ENCODE measurements at regions not wholly inside any gene's neighbourhood (a gene's known extent, or its start where the extent isn't known, plus 50 kb on each side); places are given as distances from the start of the nearest gene placed in this dataset.
"Not testable (repeated sequence)": the region's sequence is repeated elsewhere in the genome, so short reads cannot be mapped to it uniquely, and the experiment has no call there.

DNA sequence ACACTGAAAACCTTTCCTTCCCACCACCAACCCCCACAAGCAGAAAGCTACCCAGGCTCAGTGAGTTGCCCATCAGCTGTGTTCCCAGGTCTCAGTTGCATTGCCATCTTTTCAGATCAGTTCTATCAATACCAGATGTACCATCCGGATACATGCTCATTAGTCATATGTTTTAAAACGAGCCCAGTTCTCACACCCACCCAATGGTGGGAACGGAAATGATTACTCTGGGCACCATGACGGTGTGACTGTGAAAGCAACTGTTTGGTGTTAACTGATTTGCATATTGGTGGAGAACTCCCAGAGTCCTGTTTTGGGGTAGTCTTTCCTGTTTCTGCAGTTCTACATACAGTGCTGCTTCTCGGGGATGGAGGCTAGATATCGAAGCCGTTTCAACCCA is 212.3 kb downstream of the TRIM36 start:
- no peak for DNase-seq (ENCODE audit: low read depth in 4 of 4, low spot score in 2 of 4)

DNA sequence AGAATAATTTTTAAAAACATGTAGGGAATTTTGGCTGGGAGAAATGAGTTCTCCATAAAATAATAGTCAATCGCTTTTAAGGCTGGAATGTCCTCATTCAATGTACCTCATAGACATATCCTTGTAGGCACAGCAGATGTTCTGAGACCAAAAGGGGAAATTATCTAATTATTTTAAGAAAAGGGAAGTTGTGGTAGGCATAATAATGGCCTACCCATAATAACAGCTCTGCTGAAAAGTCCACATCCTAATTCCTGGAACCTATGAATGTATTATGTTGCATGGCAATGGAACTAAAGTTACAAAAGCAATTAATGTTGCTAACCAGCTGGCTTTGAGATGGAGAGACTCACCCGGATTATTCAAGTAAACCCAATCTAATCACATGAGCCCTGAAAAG is 216.1 kb downstream of the TRIM36 start:
- DNase-seq (ENCODE audit: low read depth in 4 of 4, low spot score in 2 of 4): no peak

DNA sequence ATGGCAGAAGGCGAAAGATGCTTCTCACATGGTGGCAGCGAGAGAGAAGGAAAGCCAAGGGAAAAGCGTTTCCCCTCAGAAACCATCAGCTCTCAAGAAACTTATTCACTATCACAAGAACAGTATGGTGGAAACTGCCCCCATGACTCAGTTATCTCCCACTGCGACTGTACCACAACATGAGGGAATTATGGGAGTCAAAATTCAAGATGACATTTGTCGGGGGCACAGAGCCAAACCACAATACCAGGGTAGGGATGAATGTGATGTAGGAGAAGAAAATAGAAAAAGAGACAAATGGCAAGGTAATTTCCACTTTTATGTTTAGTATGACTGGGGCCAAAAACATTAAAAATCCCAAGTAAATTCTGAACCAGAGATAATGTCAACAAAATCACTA is 216.8 kb downstream of the TRIM36 start:
- DNase-seq (ENCODE audit: low read depth in 4 of 4, low spot score in 2 of 4): no peak

DNA sequence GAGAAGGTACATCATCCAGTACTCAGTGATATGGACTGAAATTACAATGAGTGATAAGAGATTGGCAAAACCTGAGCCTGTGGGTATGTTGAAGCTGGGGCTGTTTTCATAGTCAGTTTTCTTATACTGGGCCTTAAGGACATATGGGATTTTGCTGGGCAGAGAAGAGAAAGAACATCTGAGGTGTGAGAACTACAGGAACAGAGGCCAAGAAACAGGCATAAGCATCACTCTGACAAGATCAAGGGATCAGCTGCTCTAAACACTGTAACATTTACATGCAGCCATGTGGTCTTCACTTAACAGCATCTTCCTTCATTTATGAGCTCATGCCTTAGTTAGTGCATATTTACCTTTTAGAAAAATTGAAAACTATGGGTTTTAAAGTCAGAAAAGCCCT is 220.0 kb downstream of the TRIM36 start:
- DNase-seq (ENCODE audit: low read depth in 4 of 4, low spot score in 2 of 4): no peak

DNA sequence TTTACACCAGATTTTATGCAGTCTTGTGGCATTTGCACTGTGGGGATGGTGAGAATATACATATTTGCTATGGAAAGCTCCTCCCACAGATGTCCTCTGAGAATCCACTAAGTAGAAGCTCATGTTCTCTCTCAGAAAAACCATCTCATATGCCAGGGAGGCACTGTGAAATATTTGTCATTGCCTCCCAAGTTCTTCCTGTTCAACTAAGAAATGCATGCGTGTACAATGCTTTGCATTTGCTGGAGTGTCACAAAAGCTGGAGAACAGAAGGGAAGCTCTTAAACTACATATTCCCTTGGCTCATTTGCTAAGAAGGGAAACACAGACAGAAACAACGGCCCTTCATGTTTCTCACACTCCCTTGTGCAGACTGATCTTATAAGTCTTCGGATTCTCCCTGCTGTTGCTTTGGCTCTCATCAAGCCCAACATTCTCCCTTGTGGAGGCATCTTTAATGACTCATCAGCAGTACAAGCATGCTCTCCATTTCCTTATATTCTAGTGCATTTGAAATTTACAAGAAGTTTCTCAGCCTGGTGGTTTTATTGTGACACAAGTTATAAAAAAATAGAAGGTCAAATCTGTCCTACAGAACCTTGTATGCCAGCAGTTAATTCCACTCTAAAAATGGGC is 220.6 kb downstream of the TRIM36 start:
- DNase-seq (ENCODE audit: low read depth in 4 of 4, low spot score in 2 of 4): no peak

DNA sequence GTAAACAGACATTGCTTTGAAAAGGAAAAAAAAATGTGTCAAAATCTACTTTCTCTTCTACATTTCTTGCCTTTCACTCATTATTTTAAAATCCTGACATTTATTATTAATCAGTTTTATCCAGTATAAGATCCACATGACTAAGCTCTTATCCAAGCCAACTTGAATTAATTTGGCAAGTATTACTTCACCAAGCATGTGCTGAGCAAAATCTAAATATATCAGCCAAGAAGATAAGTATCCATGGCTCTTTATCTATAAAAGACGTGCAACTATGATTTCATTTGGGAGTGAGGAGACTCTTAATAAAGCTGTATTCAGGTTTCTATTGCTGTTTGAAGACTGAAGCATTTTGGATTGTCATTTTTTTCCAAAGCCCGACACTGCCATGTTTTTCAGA is 221.3 kb downstream of the TRIM36 start:
- no peak for DNase-seq (ENCODE audit: low read depth in 4 of 4, low spot score in 2 of 4)

DNA sequence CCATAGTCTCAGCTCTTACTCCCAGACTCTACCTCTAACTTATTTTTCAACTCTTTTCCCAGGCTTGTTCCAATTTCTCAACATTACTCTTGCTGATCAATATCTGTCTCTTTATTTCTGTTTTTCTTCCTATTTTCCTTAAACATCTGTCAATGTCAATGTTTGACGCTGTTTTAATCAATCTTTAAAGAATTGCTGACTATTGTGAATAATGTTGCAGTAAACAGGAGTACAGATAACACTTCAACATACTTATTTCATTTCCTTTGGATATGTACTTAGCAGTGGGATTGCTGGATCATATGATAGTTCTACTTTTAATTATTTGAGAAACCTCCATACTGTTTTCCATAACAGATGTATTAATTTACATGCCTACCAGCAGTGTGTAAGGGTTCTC is 229.0 kb downstream of the TRIM36 start:
- DNase-seq (ENCODE audit: low read depth in 4 of 4, low spot score in 2 of 4): no peak

DNA sequence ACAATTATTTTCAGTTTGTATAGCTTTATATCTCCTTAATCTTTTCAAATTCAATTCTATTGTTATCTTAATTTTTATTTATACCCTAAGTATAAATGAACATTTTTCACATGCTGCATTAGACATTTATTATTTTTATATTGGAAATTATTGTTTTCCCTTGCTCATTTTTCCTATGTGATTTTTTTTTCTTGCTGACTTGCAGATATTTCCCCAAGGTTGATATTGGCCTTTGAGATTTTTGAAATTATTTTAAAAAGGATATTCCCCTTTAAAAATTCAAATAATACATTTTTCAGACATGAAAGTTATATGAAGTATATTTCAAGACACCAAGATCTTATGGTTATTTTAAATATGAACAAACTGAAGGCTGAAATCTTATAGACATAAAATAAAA is 234.2 kb downstream of the TRIM36 start:
- no peak for DNase-seq (ENCODE audit: low read depth in 4 of 4, low spot score in 2 of 4)

DNA sequence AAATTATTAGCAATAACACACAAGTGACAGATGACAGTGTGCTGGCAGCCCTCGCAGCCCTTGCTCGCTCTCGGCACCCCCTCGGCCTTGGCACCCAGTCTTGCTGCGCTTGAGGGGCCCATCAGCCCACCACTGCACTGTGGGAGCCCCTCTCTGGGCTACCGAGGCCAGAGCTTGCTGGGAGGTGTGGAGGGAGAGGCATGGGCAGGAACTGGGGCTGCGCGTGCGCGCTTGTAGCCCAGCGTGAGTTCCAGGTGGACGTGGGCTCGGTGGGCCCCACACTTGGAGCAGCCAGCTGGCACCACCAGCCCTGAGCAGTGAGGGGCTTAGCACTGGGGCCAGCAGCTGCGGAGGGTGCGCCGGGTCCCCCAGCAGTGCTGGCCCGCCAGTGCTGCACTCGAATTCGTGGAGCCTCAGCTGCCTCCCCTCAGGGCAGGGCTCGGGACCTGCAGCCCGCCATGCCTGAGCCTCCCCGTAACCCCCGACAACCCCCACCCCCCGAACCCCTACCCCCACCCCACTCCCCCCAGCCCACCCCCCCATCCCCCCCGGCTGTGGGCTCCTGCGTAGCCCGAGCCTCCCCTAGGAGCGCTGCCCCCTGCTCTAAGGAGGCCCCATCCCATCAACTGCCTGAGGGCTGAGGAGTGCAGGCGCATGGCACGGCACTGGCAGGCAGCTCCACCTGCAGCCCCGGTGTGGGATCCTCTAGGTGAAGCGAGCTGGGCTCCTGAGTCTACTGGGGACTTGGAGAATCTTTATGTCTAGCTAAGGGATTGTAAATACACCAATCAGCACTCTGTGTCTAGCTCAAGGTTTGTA is 240.9 kb downstream of the TRIM36 start:
- no peak for DNase-seq (ENCODE audit: low read depth in 4 of 4, low spot score in 2 of 4)

DNA sequence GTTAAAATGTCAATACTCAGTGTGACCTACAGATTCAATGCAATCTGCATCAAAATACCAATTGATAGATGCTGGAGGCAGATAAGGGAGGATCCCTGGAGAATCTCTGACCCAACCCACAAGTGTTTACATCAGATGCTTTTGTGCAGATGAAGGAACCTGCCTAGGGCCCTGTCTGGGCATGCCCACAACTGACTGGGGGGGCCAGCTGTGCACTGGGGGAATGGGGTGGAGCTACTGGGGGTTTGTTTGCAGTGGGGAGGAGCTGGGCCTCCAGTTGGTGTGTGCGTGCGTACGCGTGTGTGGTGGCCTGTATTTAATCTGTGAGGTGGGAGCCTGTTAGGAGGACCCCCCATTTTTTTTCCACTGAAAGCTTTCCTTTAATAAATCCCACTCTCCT is 244.9 kb downstream of the TRIM36 start:
- no peak for DNase-seq (ENCODE audit: low read depth in 4 of 4, low spot score in 2 of 4)

DNA sequence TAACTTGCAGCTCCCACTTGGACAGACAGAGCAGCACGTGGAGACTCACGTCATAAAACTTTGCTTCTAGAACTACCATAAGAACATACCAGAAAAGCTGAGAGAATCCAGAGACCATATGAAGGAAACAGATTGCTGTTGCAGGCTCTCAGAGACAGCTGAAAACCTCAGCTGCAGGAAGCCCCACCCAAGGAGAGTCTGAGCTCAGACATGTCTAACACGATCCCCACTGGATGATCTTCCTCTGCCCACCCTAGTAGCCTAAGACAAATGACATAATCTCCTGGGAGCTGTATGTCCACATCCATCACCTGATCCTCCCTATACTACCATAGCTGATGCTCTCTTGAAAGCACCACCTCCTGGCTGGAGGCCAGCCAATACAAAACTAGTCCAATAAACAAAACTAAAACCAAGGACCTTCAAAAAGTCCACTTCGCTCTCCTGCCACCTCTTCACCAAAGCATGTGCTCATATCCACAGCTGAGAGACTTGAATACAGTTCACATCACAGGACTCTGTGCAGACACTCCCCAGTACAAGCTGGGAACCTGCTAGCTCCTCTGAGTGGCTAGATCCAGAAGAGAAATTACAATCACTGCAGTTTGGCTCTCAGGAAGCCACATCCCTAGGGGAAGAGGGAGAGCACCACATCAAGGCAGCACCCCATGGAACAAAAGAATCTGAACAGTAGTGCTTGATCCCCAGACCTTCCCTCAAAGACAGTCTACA is 257.4 kb downstream of the TRIM36 start:
- DNase-seq (ENCODE audit: low read depth in 4 of 4, low spot score in 2 of 4): no peak

DNA sequence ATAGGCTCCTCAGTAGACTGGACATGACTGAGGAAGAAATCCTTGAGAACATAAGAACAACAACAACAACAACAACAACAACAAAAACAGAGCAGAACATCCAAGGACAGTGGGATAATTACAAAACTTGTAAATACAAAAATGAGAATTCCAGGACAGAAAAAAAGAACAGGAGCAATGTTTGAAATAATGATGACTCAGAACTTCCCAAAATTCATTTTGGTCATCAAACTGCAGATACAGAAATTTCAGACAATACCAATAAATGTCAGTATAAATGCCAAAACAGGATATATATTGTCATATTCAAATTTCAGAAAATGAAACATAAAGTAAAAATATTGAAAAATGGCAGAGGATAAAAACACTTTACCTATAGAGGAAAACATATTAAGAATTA is 259.0 kb downstream of the TRIM36 start:
- DNase-seq (ENCODE audit: low read depth in 4 of 4, low spot score in 2 of 4): no peak

DNA sequence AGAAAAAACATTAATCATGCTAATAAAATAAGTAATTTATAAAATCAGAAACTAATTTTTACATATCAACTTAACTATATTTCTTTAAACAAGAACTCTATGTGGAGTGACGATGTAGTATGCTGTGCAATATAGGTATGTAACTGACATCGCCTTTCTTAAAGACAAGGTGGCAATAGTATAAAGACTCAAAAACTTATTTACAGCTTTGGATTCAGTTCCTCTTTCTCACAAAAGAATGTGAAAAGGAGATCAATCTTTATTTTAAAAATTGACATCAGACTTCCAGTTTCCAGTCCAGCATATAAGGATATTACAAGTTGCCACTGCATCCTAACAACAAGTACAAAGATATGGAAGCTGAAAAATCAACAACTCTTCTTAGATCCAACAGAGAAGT is 260.3 kb downstream of the TRIM36 start:
- no peak for DNase-seq (ENCODE audit: low read depth in 4 of 4, low spot score in 2 of 4)

DNA sequence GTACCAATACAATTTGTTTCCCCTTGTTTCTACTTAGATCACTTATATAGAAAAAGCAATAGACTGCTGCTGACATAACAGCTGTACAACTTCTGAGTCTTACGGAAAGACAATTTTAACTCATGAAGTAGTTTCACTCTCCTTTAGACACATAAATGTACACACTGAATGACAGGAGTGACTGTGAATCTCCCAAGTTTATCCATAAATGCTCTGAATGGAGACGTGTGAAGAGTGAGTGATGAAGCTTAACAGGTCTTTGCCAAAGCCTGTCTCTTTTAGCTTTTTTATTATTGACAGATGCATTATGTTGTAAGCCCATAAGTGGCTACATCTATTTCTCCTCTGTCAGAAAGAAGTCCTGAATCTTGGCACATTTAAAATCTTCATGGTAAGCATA is 265.9 kb downstream of the TRIM36 start:
- DNase-seq (ENCODE audit: low read depth in 4 of 4, low spot score in 2 of 4): no peak

DNA sequence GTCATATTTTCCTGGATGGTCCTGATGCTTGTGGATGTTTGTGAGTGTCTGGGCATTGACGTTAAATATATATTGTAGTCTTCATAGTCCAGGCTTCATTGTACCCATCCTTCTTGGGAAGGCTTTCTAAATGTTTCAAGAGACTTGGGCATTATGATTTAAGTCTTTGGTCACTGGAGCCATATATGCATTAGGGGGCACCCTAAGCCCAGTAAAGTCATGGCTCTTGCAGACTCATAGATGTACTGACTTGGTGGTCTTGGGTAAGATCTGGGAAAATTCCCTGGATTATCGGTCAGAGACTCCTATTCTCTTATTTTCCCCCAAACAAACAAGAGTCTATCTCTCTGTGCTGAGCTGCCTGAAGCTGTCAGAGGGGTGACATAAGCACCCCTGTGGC is 271.1 kb downstream of the TRIM36 start:
- DNase-seq (ENCODE audit: low read depth in 4 of 4, low spot score in 2 of 4): no peak

DNA sequence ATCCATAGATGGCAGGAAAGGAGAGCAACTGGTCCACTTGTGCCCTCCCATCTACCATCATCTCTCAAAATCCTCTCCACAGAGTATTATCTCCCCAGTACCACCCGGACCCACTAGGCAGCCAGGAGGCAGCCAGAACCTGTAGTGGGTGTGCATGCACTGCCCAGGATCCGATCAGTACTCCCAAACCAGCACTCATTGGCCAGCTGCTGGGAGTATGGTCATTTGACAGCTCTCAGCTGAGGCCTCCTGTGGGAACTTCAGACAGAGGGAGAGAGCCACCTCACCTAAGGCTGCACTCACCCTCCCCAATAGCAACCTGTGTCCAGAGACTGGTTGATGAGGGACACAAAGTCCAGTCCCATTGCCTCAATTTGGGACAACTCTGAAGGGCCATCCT is 286.0 kb downstream of the TRIM36 start:
- no peak for DNase-seq (ENCODE audit: low read depth in 4 of 4, low spot score in 2 of 4)

DNA sequence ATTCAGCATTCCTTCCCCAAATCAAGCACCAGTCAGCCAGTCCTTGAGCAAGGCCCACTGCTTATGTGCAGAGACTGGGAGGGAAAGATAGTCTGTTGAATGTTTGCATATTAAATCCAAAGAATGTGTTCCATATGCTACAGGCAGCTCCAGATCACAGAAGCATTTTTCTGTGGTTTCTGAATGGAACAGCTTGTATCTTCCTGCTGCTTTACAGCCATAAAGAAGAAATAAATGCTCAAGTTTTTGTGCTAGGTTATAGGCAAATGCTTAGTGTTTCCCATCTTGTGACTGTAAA is 310.3 kb downstream of the TRIM36 start:
- no peak for DNase-seq (ENCODE audit: low read depth in 4 of 4, low spot score in 2 of 4)

DNA sequence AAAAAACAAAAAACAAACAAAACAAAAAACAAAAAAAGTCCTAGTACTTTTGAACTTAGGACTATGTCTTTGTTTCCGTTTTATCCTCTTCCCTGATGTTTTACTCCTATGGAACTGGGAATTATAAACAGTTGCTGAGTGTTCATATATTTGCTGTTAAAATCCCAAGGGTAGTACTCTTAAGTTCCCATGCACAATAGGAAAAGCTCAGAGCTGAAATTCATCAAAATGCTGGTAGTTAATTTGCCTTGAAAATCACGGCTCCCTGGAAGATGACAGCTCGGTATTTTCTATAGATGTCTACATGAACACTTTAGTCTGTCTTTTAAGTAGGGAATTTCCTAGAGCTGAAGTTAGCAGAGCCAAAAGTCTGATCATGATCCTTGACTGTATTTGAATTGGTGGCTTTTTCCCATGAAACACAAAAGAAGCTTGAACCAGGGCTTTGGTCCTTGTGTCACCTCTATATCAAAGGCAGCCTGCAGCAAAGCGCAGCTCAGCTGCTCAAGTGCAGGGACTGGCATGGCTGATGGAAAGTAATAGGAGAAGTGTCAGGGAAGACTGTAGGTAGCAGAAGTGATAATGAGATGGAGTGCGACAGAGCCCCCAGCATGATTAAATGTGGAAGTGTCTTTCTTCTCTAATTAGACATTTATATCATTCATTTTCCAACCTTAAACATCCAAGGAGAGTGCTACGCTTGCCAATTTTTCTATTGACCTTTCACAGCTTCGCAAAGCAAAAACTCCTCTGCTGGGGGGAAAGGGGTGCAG is 310.9 kb downstream of the TRIM36 start:
- no peak for DNase-seq (ENCODE audit: low read depth in 4 of 4, low spot score in 2 of 4)

DNA sequence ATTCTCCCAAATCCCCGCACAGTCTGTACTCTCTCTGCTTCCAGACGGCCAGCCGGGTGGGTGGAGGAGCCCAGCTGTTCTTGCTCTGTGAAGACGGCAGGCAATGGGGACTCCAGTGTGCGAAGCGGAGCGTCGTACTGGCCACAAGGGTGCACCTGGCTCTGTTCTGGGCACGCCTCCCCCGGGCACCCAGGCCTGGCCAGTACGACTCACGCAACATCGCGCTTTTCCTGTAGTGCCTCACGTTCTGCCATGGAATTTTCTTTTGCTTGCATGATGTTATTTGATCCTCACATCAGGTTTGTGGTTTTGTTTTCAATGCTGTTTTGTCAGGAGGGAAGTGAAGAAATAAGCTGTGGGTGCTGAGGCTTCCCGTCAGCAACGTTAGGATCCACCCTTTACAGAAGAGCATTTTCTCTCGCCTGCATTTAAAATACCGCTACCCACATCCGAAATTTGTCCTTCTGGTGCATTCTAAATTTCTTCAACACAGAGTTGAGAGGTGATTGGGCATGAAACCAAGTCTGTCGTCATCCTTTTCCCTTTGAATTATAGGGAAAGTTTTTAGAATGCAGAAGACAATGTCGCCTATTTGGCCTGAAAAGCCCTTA is 311.7 kb downstream of the TRIM36 start:
- peak in 1 of 4 donors; percentile 10 for DNase-seq (ENCODE audit: low read depth in 4 of 4, low spot score in 2 of 4)

DNA sequence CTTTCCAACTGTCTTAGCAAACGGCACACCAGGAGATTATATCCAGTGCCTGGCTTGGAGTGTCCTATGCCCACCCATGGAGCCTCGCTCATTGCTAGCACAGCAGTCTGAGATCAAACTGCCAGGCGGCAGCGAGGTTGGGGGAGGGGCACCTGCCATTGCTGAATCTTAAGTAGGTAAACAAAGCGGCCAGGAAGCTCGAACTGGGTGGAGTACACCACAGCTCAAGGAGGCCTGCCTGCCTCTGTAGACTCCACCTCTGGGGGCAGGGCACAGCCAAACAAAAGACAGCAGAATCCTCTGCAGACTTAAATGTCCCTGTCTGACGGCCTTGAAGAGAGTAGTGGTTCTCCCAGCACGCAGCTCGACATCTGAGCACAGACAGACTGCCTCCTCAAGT is 325.0 kb downstream of the TRIM36 start:
- DNase-seq (ENCODE audit: low read depth in 4 of 4, low spot score in 2 of 4): not testable (repeated sequence)

DNA sequence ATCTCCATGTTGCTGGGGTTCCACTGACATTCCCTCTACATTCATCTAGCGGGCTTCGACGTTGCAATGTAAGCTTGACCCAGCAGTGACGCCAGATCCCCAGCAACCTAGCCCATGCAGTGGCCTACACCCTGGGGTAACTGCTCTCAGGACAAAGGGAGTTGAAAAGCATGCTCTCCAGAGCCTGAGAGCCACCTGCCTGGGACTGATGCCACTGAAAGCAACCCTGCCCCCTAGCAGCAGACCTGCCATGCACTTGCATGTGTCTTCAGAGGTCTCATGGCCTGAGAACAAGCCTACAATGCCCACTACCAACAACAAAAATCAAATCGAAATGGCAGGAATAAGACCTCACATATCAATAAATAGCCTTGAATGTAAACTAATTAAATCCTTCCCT is 330.3 kb downstream of the TRIM36 start:
- DNase-seq (ENCODE audit: low read depth in 4 of 4, low spot score in 2 of 4): no peak

All from left renal cortex interstitium (tissue), 4 donors.